ENCODE measurements at regions not wholly inside any gene's neighbourhood (a gene's known extent, or its start where the extent isn't known, plus 50 kb on each side); places are given as distances from the start of the nearest gene placed in this dataset.
A peak's percentile ranks its signal among the peaks of the same experiment; 100 is the strongest.

DNA sequence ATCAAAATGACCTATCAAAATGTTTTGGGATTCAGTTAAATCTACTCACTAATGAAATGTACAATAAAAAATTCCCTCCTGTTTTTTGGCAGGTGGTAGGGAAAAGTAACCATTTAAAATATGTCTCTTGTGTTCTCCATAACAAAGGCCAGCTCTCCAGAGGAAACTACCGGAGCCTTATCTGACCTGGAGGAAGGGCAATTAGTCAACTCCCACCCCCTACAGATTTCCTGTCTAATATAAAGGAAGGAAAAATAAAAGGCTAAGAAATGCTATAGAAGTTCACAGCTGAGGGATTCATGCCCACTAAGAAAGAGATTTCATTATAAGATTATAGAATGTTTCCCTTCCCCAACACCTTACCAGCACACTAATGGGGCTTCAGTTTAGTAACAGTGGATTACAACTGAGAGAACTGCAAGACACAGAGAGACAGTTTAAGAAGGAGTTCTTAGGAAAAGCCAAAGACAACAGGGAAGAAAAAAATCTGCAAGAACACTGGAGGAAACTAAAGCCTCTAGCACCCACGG, 376.5 kb upstream of the KCNMB2 start:
- H3K4me1 Mint-ChIP-seq, result peaks cover 10% of the 10 kb centered on the region

DNA sequence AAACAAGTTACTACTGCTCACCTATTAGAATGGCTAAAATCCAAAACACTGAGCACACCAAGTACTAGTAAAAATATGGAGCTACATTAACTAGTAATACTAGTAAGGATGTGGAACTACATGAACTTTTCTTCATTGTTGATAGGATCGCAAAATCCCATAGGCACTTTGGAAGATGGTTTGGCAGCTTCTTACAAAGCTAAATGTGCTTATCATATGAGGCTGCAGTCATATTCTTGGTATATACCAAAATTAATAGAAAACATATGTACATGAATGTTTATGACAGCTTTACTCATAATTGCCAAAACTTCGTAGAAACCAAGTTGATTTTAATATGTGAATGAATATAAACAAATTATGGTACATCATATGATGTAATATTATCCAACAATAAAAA, 366.8 kb upstream of the KCNMB2 start:
- Mint-ChIP-seq H3K36me3 (ENCODE audit: low read depth) (no peaks in the 10 kb centered on the region), H3K4me3 (no peak overlapping the region), H3K9me3 (peaks cover 21% of the 10 kb centered on the region), H3K27ac (no peak overlapping the region), H3K4me1 (peaks cover 3% of the 10 kb centered on the region), H3K27me3 (ENCODE audit: low read depth) (no peaks in the 10 kb centered on the region)
- TF ChIP-seq, protein P1, sequence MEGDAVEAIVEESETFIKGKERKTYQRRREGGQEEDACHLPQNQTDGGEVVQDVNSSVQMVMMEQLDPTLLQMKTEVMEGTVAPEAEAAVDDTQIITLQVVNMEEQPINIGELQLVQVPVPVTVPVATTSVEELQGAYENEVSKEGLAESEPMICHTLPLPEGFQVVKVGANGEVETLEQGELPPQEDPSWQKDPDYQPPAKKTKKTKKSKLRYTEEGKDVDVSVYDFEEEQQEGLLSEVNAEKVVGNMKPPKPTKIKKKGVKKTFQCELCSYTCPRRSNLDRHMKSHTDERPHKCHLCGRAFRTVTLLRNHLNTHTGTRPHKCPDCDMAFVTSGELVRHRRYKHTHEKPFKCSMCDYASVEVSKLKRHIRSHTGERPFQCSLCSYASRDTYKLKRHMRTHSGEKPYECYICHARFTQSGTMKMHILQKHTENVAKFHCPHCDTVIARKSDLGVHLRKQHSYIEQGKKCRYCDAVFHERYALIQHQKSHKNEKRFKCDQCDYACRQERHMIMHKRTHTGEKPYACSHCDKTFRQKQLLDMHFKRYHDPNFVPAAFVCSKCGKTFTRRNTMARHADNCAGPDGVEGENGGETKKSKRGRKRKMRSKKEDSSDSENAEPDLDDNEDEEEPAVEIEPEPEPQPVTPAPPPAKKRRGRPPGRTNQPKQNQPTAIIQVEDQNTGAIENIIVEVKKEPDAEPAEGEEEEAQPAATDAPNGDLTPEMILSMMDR (IDR thresholded peaks at IDR 0.05; ENCODE audit: unreplicated experiment in 3 of 3), result no peak

More for the DNA sequence above, 376.5 kb upstream of the KCNMB2 start:
- Mint-ChIP-seq H3K4me3 (no peak overlapping the region), H3K27me3 (ENCODE audit: low read depth) (no peaks in the 10 kb centered on the region), H3K27ac (peak overlapping the region in 1 of 3 experiments; percentile 2), H3K9me3 (peaks cover 13% of the 10 kb centered on the region), H3K36me3 (ENCODE audit: low read depth) (no peaks in the 10 kb centered on the region)
- TF ChIP-seq, protein P1 (IDR thresholded peaks at IDR 0.05; ENCODE audit: unreplicated experiment in 3 of 3), result no peak

DNA sequence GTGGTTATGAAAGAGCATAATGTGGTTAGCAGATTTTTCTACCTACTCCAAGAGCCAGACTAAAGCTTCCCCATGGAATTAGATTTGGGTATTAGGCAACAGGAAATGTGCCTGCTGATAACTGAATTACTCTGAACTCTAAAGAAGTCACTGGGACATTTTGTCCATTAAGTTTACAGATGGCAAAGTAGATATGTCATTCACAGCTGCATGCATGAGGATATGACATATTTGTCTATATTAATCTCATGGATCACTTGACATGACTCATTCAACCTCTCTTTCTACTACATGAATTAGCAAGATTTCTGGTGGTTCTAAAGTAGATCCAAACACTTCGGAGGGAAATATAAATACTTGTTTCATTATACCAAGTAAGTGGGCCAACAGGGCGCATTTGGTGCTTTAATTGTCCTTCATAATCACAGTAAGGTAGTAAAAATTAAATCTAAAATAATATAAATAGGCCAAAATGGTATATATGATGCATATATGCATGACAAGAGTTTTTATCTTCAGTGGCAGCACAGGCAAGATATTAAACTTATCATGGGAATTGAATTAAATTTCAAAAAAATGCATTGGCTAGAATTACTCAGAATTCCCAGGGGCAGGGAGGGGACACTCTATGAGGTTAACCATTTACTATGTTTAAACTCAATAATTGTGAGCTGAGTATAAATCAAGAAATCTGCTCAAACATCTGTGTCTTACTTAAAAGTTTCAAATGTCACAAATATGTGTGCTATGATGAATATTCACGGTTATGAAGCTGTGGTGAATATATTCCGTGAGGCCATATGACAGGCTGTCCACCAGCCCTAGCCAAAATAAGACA, 365.3 kb upstream of the KCNMB2 start:
- TF ChIP-seq, protein P1 (IDR thresholded peaks at IDR 0.05; ENCODE audit: unreplicated experiment in 3 of 3), result no peak
- H3K27ac Mint-ChIP-seq, result no peak overlapping the region
- H3K27me3 Mint-ChIP-seq (ENCODE audit: low read depth), result no peaks in the 10 kb centered on the region
- H3K36me3 Mint-ChIP-seq (ENCODE audit: low read depth), result no peaks in the 10 kb centered on the region
- peaks cover 15% of the 10 kb centered on the region for H3K9me3 Mint-ChIP-seq
- H3K4me3 Mint-ChIP-seq, result no peak overlapping the region
- peaks cover 3% of the 10 kb centered on the region for H3K4me1 Mint-ChIP-seq

DNA sequence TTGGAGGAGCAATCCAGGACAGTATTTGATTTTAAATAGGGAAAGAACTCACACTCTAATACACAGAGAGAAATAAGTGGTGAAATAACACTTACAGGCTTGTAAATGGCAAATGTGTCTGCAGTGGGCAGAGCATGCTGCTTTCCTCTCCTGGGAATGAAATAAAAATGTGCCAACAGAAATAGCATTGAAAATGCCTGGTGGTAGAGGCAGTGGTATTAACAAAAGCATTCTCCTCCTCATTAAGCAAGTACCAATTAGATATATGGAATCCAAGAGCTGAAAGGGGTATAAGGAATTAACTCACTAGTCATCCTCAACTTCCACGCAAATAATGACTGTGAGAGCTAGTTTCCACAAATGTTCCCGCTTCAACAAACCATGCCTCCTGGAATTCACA, 364.1 kb upstream of the KCNMB2 start:
- Mint-ChIP-seq H3K9me3 (peaks cover 8% of the 10 kb centered on the region), H3K27me3 (ENCODE audit: low read depth) (no peaks in the 10 kb centered on the region), H3K4me3 (no peak overlapping the region), H3K4me1 (peaks cover 3% of the 10 kb centered on the region), H3K36me3 (ENCODE audit: low read depth) (no peaks in the 10 kb centered on the region), H3K27ac (no peak overlapping the region)
- TF ChIP-seq, protein P1 (IDR thresholded peaks at IDR 0.05; ENCODE audit: unreplicated experiment in 3 of 3), result no peak

DNA sequence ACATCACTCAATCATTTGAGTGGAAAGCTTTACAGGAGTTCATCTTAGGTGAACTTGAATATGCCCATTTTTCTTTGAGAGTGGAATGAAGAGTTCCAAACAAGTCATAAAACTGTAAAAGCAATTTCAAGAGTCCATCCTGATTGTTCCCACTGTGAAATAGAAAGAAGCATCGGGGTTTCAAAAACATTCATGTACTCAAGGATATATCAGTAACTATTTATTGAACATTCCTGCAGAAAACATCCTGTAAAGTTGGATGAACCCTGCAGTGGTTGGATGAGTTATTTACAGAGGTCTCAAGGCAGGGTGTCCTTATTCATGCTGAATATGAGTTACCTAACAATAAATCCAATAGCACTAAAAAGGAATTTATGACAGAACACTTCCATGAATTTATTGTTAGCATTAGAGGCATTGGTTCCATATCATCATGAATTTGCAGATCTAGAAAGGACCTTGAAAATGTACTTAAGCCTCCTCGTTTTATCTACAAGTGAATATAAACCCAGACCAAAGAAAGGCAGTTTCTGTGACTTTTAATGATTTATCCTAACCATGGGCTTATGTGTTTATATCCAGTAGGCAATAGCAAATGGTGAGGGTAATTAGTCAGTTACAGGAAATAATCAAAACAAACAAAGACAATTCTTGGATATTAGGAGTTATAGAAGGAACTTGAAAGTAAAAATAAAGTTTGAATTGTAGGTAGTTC, 361.9 kb upstream of the KCNMB2 start:
- H3K27me3 Mint-ChIP-seq (ENCODE audit: low read depth), result no peaks in the 10 kb centered on the region
- H3K4me1 Mint-ChIP-seq, result peaks cover 3% of the 10 kb centered on the region
- no peak overlapping the region for H3K4me3 Mint-ChIP-seq
- H3K27ac Mint-ChIP-seq, result no peak overlapping the region
- H3K36me3 Mint-ChIP-seq (ENCODE audit: low read depth), result no peaks in the 10 kb centered on the region
- no peaks in the 10 kb centered on the region for H3K9me3 Mint-ChIP-seq
- TF ChIP-seq, protein P1 (IDR thresholded peaks at IDR 0.05; ENCODE audit: unreplicated experiment in 3 of 3), result no peak

All from nephron (organoid).